ENCODE measurements at regions not wholly inside any gene's neighbourhood (a gene's known extent, or its start where the extent isn't known, plus 50 kb on each side); places are given as distances from the start of the nearest gene placed in this dataset.

DNA sequence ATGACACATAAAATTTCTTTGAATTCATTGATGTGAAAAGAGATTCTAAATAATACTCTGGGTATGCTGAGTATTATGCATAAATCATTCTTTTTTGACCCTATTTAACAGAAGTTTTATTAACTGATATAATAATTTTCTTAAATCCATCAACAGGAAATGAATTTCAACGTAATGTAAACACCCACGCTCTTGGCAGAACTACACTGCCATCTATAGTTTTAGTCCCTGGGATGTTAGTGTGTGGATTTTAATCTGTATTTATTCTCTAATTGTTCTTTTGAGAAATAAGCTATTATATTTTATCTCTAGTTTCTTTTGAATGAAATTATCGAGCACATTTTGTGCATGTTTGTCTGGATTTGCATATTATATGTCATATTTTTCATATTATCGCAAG, 666.8 kb upstream of the NDST4 start:
- TF ChIP-seq, protein P1, sequence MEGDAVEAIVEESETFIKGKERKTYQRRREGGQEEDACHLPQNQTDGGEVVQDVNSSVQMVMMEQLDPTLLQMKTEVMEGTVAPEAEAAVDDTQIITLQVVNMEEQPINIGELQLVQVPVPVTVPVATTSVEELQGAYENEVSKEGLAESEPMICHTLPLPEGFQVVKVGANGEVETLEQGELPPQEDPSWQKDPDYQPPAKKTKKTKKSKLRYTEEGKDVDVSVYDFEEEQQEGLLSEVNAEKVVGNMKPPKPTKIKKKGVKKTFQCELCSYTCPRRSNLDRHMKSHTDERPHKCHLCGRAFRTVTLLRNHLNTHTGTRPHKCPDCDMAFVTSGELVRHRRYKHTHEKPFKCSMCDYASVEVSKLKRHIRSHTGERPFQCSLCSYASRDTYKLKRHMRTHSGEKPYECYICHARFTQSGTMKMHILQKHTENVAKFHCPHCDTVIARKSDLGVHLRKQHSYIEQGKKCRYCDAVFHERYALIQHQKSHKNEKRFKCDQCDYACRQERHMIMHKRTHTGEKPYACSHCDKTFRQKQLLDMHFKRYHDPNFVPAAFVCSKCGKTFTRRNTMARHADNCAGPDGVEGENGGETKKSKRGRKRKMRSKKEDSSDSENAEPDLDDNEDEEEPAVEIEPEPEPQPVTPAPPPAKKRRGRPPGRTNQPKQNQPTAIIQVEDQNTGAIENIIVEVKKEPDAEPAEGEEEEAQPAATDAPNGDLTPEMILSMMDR (IDR thresholded peaks at IDR 0.05), result no peak
- no peak for TF ChIP-seq POLR2A (IDR thresholded peaks at IDR 0.05)

Measured in lower leg skin (tissue), 3 donors.